MCF 10A (cell line): ENCODE measurements at regions not wholly inside any gene's neighbourhood (a gene's known extent, or its start where the extent isn't known, plus 50 kb on each side); places are given as distances from the start of the nearest gene placed in this dataset.

Experiments used
- BruUV-seq: library from RNA; stranded (reverse); fragments of 400-500 nt; replicated peaks from 2 replicates; lab custom pipeline; 2021; lab: Mats Ljungman, UMichigan
- CTCF ChIA-PET: fragments of 300-600 bp; sonication (Branson Sonifier 250); formaldehyde crosslinking; extraction: SDS; loops from one replicate; lab custom pipeline; 2021; ENCODE audit warnings: antibody characterized with exemption, inconsistent platforms; lab: Yijun Ruan, JAX
- POLR2A ChIA-PET: fragments of 300-600, 350-650 bp; sonication (Branson Sonifier 250); formaldehyde crosslinking; extraction: SDS; loops from one replicate; lab custom pipeline; 2020; ENCODE audit warnings: antibody characterized with exemption, inconsistent platforms; lab: Yijun Ruan, JAX
- DNase-seq: peaks from one replicate; pipeline ENCODE4 v3.0.0-alpha.2; 2018; ENCODE audit not compliant: unreplicated experiment
- H3K27ac Mint-ChIP-seq: one replicate; pipeline ENCODE4 v1.8.0; 2022; ENCODE audit warnings: mild to moderate bottlenecking, low read depth, mixed read lengths; ENCODE audit not compliant: unreplicated experiment
- H3K27me3 Mint-ChIP-seq: one replicate; pipeline ENCODE4 v1.8.0; 2022; ENCODE audit warnings: mixed read lengths; ENCODE audit not compliant: insufficient read depth, unreplicated experiment
- H3K36me3 Mint-ChIP-seq: one replicate; pipeline ENCODE4 v1.8.0; 2022; ENCODE audit warnings: mild to moderate bottlenecking, moderate library complexity, mixed read lengths; ENCODE audit not compliant: insufficient read depth, unreplicated experiment
- H3K4me1 Mint-ChIP-seq: one replicate; pipeline ENCODE4 v1.8.0; 2022; ENCODE audit warnings: mixed read lengths; ENCODE audit not compliant: insufficient read depth, unreplicated experiment
- H3K4me3 Mint-ChIP-seq: one replicate; pipeline ENCODE4 v1.8.0; 2022; ENCODE audit warnings: mild to moderate bottlenecking, moderate library complexity, mixed read lengths; ENCODE audit not compliant: unreplicated experiment
- H3K9me3 Mint-ChIP-seq: one replicate; pipeline ENCODE4 v1.8.0; 2022; ENCODE audit warnings: mixed read lengths; ENCODE audit not compliant: unreplicated experiment
- intact Hi-C: fragments of 100-400 bp; cut with micrococcal nuclease; formaldehyde crosslinking; loops from 2 replicates; pipeline ENCODE4 v1.14.1; 2022
- TF ChIP-seq, protein P1 (sequence below): fragments of 200-600 bp; IDR thresholded peaks from one replicate; pipeline ENCODE4 v1.8.0; 2022; ENCODE audit warnings: antibody characterized with exemption, mild to moderate bottlenecking; ENCODE audit not compliant: unreplicated experiment

DNA sequence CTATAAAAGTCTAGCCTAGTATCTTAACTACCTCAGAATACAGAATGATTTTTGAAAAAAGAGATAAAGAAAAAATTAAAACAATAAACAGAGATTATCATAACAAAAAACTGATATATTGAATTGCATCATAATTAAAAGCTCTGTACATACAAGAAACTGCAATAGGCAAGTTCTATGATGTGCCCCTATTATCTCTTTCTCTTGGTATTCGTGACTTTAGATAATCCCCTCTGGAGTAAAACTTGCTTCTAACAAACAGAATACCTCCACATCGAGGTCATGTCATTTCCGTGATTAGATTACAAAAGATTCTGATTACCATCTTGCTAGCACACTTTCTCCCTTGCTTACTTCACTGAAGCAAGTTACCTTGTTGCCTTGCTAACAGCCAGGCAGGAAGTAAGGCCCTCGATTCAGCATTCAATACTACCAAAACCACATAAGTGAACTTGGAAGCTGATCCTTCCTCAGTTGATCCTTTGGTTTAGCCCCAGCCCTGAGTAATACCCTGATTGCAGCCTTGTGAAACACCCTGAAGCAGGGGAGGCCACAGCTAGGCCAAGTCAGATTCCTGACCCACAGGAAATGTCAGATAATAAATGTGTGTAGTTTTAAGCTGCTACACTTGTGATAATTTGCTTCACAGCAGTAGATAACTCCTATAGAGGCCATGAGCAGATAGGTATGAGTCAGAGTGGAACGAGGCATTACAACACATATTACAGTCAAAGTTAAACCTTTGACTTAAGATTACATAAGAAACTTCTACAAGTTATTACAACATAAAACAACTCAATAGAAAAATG lies 53.7 kb upstream of the TMX4 start:
- CTCF ChIA-PET = interaction anchor here (0.6 to 1.8 kb wide), 5 partner anchors 15 to 1644 kb away, joined by 3 to 9 read pairs (median 3); no protein-coding TSS in a partner anchor
- TF ChIP-seq, protein P1, sequence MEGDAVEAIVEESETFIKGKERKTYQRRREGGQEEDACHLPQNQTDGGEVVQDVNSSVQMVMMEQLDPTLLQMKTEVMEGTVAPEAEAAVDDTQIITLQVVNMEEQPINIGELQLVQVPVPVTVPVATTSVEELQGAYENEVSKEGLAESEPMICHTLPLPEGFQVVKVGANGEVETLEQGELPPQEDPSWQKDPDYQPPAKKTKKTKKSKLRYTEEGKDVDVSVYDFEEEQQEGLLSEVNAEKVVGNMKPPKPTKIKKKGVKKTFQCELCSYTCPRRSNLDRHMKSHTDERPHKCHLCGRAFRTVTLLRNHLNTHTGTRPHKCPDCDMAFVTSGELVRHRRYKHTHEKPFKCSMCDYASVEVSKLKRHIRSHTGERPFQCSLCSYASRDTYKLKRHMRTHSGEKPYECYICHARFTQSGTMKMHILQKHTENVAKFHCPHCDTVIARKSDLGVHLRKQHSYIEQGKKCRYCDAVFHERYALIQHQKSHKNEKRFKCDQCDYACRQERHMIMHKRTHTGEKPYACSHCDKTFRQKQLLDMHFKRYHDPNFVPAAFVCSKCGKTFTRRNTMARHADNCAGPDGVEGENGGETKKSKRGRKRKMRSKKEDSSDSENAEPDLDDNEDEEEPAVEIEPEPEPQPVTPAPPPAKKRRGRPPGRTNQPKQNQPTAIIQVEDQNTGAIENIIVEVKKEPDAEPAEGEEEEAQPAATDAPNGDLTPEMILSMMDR = no peak
- POLR2A ChIA-PET = interaction anchor here (0.6 to 2.0 kb wide), 4 partner anchors 9 to 56 kb away, joined by 4 to 9 read pairs (median 6); partner anchors contain the start of gene TMX4
- no peak overlapping the region for H3K4me3 Mint-ChIP-seq
- peak; percentile 83 for DNase-seq
- peaks cover 18% of the 10 kb centered on the region for H3K4me1 Mint-ChIP-seq
- intact Hi-C loops = no loop called here
- H3K27ac Mint-ChIP-seq = peak overlapping the region; percentile 72
- H3K27me3 Mint-ChIP-seq = no peaks in the 10 kb centered on the region
- H3K9me3 Mint-ChIP-seq = no peaks in the 10 kb centered on the region
- no peaks in the 10 kb centered on the region for H3K36me3 Mint-ChIP-seq
- BruUV-seq = no TSS peak

DNA sequence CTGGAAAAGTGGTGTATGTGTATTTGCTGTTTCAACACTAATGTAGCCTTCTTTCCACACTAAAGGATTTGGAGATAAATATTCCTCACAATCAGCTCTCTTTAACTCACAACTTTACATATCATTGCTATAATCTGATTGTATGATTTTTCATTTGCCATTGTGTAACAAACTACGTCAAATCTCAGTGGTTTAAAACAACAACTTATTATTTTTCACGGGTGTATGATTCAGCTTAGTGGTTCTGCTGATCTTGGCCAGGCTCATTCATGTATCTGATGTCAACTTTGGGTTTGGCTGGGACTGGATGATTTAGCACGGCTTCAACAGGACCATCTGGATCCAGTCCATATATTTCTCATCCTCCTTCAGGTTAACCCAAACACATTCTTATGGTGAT lies 55.4 kb upstream of the TMX4 start:
- H3K4me1 Mint-ChIP-seq = peaks cover 18% of the 10 kb centered on the region
- H3K36me3 Mint-ChIP-seq = no peaks in the 10 kb centered on the region
- TF ChIP-seq, protein P1 = no peak
- ChIA-PET POLR2A (interaction anchor here (0.6 to 1.0 kb wide), 2 partner anchors 19 to 772 kb away, joined by 3 read pairs; no protein-coding TSS in a partner anchor), CTCF (interaction anchor here (0.6 to 1.4 kb wide), 5 partner anchors 32 to 646 kb away, joined by 3 to 7 read pairs (median 4); no protein-coding TSS in a partner anchor)
- DNase-seq = peak; percentile 35
- no peak overlapping the region for H3K4me3 Mint-ChIP-seq
- no peak overlapping the region for H3K27ac Mint-ChIP-seq
- H3K9me3 Mint-ChIP-seq = no peaks in the 10 kb centered on the region
- intact Hi-C loops = no loop called here
- no TSS peak for BruUV-seq
- no peaks in the 10 kb centered on the region for H3K27me3 Mint-ChIP-seq

DNA sequence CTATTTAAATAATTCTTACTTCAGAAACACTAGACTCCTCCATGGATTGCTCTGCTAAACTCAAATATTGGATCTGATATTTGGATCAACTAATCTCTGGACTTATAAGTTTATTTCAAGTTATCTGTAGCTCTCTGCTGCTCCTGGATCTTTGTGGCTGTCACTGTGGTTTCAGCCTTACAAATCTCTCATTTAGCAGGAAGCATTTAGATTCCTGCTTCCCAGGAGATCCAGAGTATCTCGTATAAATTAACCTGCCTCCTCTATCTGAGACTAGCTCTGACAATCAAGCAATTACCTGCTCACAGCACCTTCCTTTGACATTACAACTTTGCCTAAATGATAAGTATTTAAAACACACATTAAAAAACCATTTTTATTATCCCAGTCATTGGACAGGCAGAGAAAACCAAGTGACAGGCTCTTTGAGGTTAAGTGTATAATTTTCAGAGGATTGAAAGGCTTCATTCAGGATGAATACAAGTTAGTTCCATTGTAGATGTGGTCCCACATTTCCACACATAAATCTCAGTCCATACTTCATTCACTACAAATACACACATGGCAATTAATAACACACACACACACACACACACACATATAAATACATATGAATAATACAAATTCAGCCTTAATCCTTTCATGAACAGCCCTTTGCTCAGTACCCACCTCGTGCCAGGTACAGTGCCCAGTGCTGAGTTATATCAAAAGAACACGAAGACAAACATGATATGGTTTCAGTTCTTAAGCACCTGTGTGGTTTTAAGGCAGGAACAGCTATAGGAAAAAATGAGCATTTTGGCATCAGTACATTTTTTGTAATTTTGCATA lies 55.5 kb upstream of the PLCB1 start:
- Mint-ChIP-seq H3K27me3 (no peaks in the 10 kb centered on the region), H3K9me3 (no peaks in the 10 kb centered on the region), H3K4me1 (peaks cover 18% of the 10 kb centered on the region), H3K4me3 (no peak overlapping the region), H3K36me3 (no peaks in the 10 kb centered on the region), H3K27ac (no peak overlapping the region)
- TF ChIP-seq, protein P1 = no peak
- POLR2A ChIA-PET = interaction anchor here (0.6 to 0.7 kb wide), 2 partner anchors 59 to 704 kb away, joined by 3 read pairs; no protein-coding TSS in a partner anchor
- BruUV-seq = no TSS peak
- CTCF ChIA-PET = interaction anchor here (0.6 to 0.9 kb wide), 4 partner anchors 32 to 645 kb away, joined by 3 read pairs; no protein-coding TSS in a partner anchor
- no peak for DNase-seq
- intact Hi-C loops = no loop called here
